ENCODE measurements at regions not wholly inside any gene's neighbourhood (a gene's known extent, or its start where the extent isn't known, plus 50 kb on each side); places are given as distances from the start of the nearest gene placed in this dataset.

DNA sequence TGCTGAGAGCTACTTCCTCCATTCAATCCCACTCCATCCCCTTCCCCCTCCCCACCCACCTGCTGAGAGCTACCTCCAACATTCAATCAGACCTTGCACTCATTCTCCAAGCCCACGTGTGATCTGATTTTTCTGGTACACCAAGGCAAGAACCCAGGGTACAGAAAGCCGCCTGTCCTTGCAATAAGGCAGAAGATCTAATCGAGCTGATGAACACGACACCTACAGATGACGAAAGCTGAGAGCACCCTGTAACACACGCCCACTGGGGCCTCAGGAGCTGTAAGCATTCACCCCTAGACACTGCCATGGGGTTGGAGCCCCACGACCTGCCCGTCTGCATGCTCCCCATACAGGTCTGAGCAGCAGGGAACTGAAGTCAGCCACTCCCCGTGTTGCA, 58.3 kb downstream of the TRIML1 start:
- H3K4me3 ChIP-seq (ENCODE audit: low read depth, low read length) = no peak overlapping the region
- TF ChIP-seq, protein P1, sequence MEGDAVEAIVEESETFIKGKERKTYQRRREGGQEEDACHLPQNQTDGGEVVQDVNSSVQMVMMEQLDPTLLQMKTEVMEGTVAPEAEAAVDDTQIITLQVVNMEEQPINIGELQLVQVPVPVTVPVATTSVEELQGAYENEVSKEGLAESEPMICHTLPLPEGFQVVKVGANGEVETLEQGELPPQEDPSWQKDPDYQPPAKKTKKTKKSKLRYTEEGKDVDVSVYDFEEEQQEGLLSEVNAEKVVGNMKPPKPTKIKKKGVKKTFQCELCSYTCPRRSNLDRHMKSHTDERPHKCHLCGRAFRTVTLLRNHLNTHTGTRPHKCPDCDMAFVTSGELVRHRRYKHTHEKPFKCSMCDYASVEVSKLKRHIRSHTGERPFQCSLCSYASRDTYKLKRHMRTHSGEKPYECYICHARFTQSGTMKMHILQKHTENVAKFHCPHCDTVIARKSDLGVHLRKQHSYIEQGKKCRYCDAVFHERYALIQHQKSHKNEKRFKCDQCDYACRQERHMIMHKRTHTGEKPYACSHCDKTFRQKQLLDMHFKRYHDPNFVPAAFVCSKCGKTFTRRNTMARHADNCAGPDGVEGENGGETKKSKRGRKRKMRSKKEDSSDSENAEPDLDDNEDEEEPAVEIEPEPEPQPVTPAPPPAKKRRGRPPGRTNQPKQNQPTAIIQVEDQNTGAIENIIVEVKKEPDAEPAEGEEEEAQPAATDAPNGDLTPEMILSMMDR (IDR thresholded peaks at IDR 0.05; ENCODE audit: insufficient read depth, low read depth, low read length, missing control alignments) = no peak
- no peak for DNase-seq (ENCODE audit: low read depth)

DNA sequence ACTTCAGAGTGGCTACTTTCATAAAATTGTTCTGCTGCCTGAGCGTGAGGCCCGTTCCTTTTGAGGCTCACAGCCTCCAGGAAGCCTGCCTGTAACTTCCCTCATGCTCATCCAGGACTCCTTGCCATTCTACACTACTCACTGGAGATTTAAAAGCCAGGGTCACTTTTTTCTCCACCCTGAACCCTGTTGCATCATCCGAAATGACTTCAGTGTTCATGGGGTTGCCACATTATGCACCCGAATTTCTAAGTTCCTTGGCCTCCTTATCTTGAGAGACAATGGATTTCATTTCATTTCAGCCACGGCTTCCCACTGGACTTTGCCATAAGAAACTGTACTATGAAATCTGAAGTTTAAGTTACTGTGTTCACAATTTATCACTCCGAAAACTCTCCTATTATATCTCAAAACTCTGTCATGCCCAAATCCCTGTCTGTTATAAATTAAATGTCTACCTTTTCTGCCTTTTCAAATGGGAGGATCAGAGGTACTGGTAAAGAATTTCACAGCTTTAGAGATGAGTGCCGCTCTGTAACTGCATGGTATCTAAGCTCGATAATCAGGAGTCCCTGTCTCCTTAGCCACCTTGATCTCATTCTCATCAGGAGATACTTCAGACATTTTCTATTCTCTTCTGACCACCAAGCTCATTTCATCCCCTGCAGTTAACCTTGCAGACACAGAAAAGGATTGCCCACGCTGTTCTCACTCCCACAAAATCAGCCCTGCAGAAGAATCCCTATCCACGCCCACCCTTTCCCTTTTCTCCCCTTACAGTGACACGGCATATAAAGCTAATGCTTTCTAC, 59.9 kb downstream of the TRIML1 start:
- TF ChIP-seq, protein P1 (IDR thresholded peaks at IDR 0.05; ENCODE audit: insufficient read depth, low read depth, low read length, missing control alignments) = no peak
- no peak overlapping the region for H3K4me3 ChIP-seq (ENCODE audit: low read depth, low read length)
- no peak for DNase-seq (ENCODE audit: low read depth)

DNA sequence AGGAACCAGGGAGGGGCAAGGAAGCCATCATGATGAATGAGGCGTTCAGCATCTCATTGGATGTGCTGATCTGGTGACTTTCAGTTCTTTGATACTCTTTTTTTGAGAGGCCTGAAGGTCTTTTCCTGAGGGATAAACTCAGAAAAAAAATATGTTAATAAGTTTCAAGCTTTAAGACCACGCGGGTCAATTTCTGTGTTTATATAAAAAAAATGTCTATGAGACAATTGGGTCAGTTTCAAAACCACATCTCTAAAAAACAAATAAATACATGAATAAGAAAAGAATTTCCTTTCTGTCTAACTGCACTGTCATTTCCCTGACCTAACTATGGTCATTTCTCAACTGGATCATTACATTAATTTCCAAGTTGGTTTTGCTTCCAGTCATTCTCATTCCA, 62.6 kb downstream of the TRIML1 start:
- DNase-seq (ENCODE audit: low read depth) = no peak
- H3K4me3 ChIP-seq (ENCODE audit: low read depth, low read length) = no peak overlapping the region
- TF ChIP-seq, protein P1 (IDR thresholded peaks at IDR 0.05; ENCODE audit: insufficient read depth, low read depth, low read length, missing control alignments) = no peak

DNA sequence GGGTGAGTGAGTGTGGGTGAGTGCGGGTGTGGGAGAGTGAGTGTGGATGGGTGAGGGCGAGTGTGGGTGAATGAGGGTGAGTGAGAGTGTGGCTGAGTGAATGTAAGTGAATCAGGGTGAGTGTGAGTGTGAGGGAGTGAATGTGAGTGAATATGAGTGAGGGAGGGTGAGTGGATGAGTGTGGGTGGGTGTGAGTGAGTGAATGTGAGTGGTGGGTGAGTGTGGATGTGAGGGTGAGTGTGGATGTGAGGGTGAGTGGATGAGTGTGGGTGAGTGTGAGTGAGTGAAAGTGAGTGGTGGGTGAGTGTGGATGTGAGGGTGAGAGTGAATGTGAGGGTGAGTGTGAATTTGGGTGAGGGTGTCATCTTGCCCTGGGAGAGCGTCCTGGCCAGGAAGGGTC, 67.5 kb downstream of the TRIML1 start:
- no peak for DNase-seq (ENCODE audit: low read depth)
- no peak overlapping the region for H3K4me3 ChIP-seq (ENCODE audit: low read depth, low read length)
- TF ChIP-seq, protein P1 (IDR thresholded peaks at IDR 0.05; ENCODE audit: insufficient read depth, low read depth, low read length, missing control alignments) = no peak

DNA sequence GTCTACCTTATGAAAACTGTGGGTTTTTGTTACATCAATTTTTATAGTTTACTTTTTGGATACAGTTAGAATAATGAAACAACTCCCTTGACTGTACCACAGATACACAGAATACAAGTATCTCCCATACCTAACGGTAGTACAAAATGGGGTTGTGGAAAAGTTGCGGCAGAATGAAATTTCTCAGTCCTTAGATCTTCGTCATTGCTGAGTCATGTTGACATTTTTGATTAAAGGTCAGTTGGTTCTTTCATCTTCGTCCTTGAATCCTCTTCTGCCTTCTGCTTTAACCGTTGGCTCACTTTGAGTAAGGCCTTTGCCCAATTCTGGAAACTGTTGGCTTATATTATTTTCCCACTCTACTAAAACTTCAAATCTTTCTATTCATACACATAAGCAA, 75.6 kb downstream of the TRIML1 start:
- H3K4me3 ChIP-seq (ENCODE audit: low read depth, low read length) = no peak overlapping the region
- DNase-seq (ENCODE audit: low read depth) = no peak
- TF ChIP-seq, protein P1 (IDR thresholded peaks at IDR 0.05; ENCODE audit: insufficient read depth, low read depth, low read length, missing control alignments) = no peak

DNA sequence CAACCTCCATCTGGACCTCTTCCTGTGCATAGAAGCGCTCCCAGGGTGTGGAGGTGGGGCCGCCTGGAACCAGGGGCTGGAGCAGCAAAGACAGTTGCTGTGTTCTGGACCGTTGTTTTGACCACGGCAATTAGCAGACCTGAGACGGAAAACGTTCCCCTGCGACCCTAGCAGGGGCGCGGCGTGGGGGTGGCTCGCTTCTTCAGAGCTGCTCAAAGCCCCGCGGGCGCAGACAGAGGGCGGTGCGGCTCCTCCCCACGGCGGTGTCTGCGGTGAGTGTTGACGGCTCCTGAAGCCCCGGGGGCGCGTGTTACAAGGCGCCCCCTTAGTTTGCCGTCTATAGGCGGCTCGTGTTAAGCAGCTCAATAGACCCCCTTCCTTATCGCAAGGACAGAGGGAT, 79.2 kb downstream of the TRIML1 start:
- TF ChIP-seq, protein P1 (IDR thresholded peaks at IDR 0.05; ENCODE audit: insufficient read depth, low read depth, low read length, missing control alignments) = no peak
- no peak overlapping the region for H3K4me3 ChIP-seq (ENCODE audit: low read depth, low read length)
- DNase-seq (ENCODE audit: low read depth) = no peak

DNA sequence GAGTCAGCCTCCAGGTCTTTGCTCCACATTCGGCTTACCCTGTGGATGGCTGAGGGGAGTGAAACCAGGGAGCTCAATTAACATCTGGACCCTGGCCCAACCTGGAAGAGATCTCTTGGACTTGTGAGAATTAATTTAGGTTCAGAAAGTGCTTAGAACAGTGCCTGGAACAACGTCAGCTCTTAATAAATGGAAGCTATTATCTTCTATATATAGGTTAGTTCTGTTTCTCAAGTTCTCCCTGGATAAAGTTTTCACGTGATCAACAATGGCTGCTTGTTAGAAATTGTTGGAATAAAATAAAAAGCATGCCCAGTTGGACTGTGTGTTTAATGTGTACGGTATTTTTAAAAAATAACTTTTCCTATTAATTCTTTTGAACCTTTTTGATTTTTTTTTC, 80.8 kb downstream of the TRIML1 start:
- no peak overlapping the region for H3K4me3 ChIP-seq (ENCODE audit: low read depth, low read length)
- TF ChIP-seq, protein P1 (IDR thresholded peaks at IDR 0.05; ENCODE audit: insufficient read depth, low read depth, low read length, missing control alignments) = no peak
- no peak for DNase-seq (ENCODE audit: low read depth)
